ENCODE measurements at regions not wholly inside any gene's neighbourhood (a gene's known extent, or its start where the extent isn't known, plus 50 kb on each side); places are given as distances from the start of the nearest gene placed in this dataset.

GRCh38 chr13:76503291-76503690 lies 382.9 kb downstream of the KCTD12 start:
- no peak for DNase-seq

- no peak for DNase-seq
Measured at GRCh38 chr13:76500894-76501293, 385.3 kb downstream of the KCTD12 start.

GRCh38 chr13:76499891-76500290 lies 386.3 kb downstream of the KCTD12 start:
- DNase-seq: no peak

GRCh38 chr13:76489274-76489673 lies 396.9 kb downstream of the KCTD12 start:
- no peak for DNase-seq

- DNase-seq: no peak
Measured at GRCh38 chr13:76481738-76482137, 404.5 kb downstream of the KCTD12 start.

- no peak for DNase-seq
Measured at GRCh38 chr13:76474966-76475365, 411.2 kb downstream of the KCTD12 start.

GRCh38 chr13:76474356-76474755 lies 411.8 kb downstream of the KCTD12 start:
- no peak for DNase-seq

- DNase-seq: peak; percentile 32
Measured at GRCh38 chr13:76473552-76474134, 412.6 kb downstream of the KCTD12 start.

GRCh38 chr13:76472916-76473315 lies 413.3 kb downstream of the KCTD12 start:
- DNase-seq: no peak

GRCh38 chr13:76471486-76471885 lies 414.7 kb downstream of the KCTD12 start:
- DNase-seq: no peak

GRCh38 chr13:76470991-76471390 lies 415.2 kb downstream of the KCTD12 start:
- DNase-seq: no peak

- no peak for DNase-seq
Measured at GRCh38 chr13:76466043-76466442, 420.2 kb downstream of the KCTD12 start.

- DNase-seq: no peak
Measured at GRCh38 chr13:76463314-76463713, 422.9 kb downstream of the KCTD12 start.

- no peak for DNase-seq
Measured at GRCh38 chr13:76461999-76462398, 424.2 kb downstream of the KCTD12 start.

GRCh38 chr13:76461484-76461883 lies 424.7 kb downstream of the KCTD12 start:
- DNase-seq: no peak

- DNase-seq: no peak
Measured at GRCh38 chr13:76459863-76460262, 426.3 kb downstream of the KCTD12 start.

GRCh38 chr13:76455960-76456359 lies 430.2 kb downstream of the KCTD12 start:
- peak; percentile 2 for DNase-seq

GRCh38 chr13:76454991-76455390 lies 431.2 kb downstream of the KCTD12 start:
- no peak for DNase-seq

- DNase-seq: no peak
Measured at GRCh38 chr13:76449716-76450115, 436.5 kb downstream of the KCTD12 start.

GRCh38 chr13:76446191-76446590 lies 440.0 kb downstream of the KCTD12 start:
- DNase-seq: no peak

GRCh38 chr13:76440568-76440967 lies 445.6 kb downstream of the KCTD12 start:
- DNase-seq: no peak

- no peak for DNase-seq
Measured at GRCh38 chr13:76439546-76439945, 446.7 kb downstream of the KCTD12 start.

- peak; percentile 9 for DNase-seq
Measured at GRCh38 chr13:76438050-76438449, 448.2 kb downstream of the KCTD12 start.

GRCh38 chr13:76425935-76426334 lies 460.3 kb downstream of the KCTD12 start:
- DNase-seq: peak; percentile 33

GRCh38 chr13:76421011-76421410 lies 465.2 kb downstream of the KCTD12 start:
- no peak for DNase-seq

- no peak for DNase-seq
Measured at GRCh38 chr13:76418404-76418803, 467.8 kb downstream of the KCTD12 start.
